GM18520 (cell line): ENCODE measurements at regions not wholly inside any gene's neighbourhood (a gene's known extent, or its start where the extent isn't known, plus 50 kb on each side); places are given as distances from the start of the nearest gene placed in this dataset.
A peak's percentile ranks its signal among the peaks of the same experiment; 100 is the strongest.

ENCODE experiments used
- ATAC-seq: cut with Tn5 transposase; IDR thresholded peaks from one replicate; pipeline ENCODE4 v1.9.1; 2021; ENCODE audit not compliant: unreplicated experiment

- ATAC-seq, result no peak
Measured at GRCh38 chr16:56094231-56094630, 97.1 kb upstream of the GNAO1 start.

GRCh38 chr16:56093055-56093454 is 98.2 kb upstream of the GNAO1 start:
- ATAC-seq, result no peak

- ATAC-seq, result no peak
Measured at GRCh38 chr16:56090076-56090475, 101.2 kb upstream of the GNAO1 start.

- ATAC-seq, result no peak
Measured at GRCh38 chr16:56087626-56088025, 103.7 kb upstream of the GNAO1 start.

- ATAC-seq, result no peak
Measured at GRCh38 chr16:56081371-56081770, 109.9 kb upstream of the GNAO1 start.

GRCh38 chr16:56075732-56076388 is 115.4 kb upstream of the GNAO1 start:
- ATAC-seq, result no peak

- no peak for ATAC-seq
Measured at GRCh38 chr16:56073508-56073907, 117.8 kb upstream of the GNAO1 start.

GRCh38 chr16:56072096-56072495 is 119.2 kb upstream of the GNAO1 start:
- no peak for ATAC-seq

- ATAC-seq, result no peak
Measured at GRCh38 chr16:56068816-56069215, 122.5 kb upstream of the GNAO1 start.

GRCh38 chr16:56068314-56068713 is 123.0 kb upstream of the GNAO1 start:
- no peak for ATAC-seq

GRCh38 chr16:56067406-56067805 is 123.9 kb upstream of the GNAO1 start:
- ATAC-seq, result no peak

- no peak for ATAC-seq
Measured at GRCh38 chr16:56066617-56067016, 124.7 kb upstream of the GNAO1 start.

- ATAC-seq, result no peak
Measured at GRCh38 chr16:56063111-56063510, 128.2 kb upstream of the GNAO1 start.

- ATAC-seq, result no peak
Measured at GRCh38 chr16:56057151-56057550, 134.1 kb upstream of the GNAO1 start.

- no peak for ATAC-seq
Measured at GRCh38 chr16:56050916-56051315, 140.4 kb upstream of the GNAO1 start.

- ATAC-seq, result peak; percentile 63
Measured at GRCh38 chr16:56048425-56049105, 142.7 kb upstream of the GNAO1 start.

- ATAC-seq, result no peak
Measured at GRCh38 chr16:56047307-56048234, 143.7 kb upstream of the GNAO1 start.

GRCh38 chr16:56042416-56042815 is 148.9 kb upstream of the GNAO1 start:
- ATAC-seq, result no peak

- no peak for ATAC-seq
Measured at GRCh38 chr16:56041556-56042140, 149.6 kb upstream of the GNAO1 start.

- ATAC-seq, result no peak
Measured at GRCh38 chr16:56038564-56039098, 152.7 kb upstream of the GNAO1 start.

- ATAC-seq, result no peak
Measured at GRCh38 chr16:56032072-56032471, 156.9 kb upstream of the CES5A start.
